Endothelial cell of umbilical vein (primary cell): ENCODE measurements at regions not wholly inside any gene's neighbourhood (a gene's known extent, or its start where the extent isn't known, plus 50 kb on each side); places are given as distances from the start of the nearest gene placed in this dataset.

Source experiments
- BruUV-seq: library from RNA; stranded (reverse); fragments of 400-500 nt; replicated peaks from 2 replicates; lab custom pipeline; 2021; lab: Mats Ljungman, UMichigan
- CTCF ChIA-PET: fragments of 300-600, 350-600 bp; sonication (Branson Sonifier 250); formaldehyde crosslinking; loops from one replicate; lab custom pipeline; 2021; ENCODE audit warnings: antibody characterized with exemption, inconsistent platforms; lab: Charles Lee
- POLR2A ChIA-PET: fragments of 300-600, 350-600 bp; sonication (Branson Sonifier 250); formaldehyde crosslinking; loops from one replicate; lab custom pipeline; 2021; ENCODE audit warnings: antibody characterized with exemption, inconsistent platforms; lab: Charles Lee
- DNase-seq: peaks from one replicate; pipeline ENCODE4 v3.0.0-alpha.2; 2011; ENCODE audit warnings: low read depth, low spot score
- FAIRE-seq: peaks from 2 replicates; lab custom pipeline; 2011; peaks lifted over from hg19 to GRCh38; lab: Jason Lieb, UNC
- H2AFZ ChIP-seq: 2 replicates; pipeline ENCODE4 v1.6.0; 2012; ENCODE audit warnings: low read depth, low read length, control low read depth, inconsistent platforms
- H3K27ac ChIP-seq: 2 replicates; pipeline ENCODE4 v1.5.1; 2011; ENCODE audit warnings: low read depth, mild to moderate bottlenecking, control low read depth, low read length, moderate library complexity; ENCODE audit not compliant: insufficient read depth
- H3K27me3 ChIP-seq, 2 experiments: 2 replicates each; pipeline versions ENCODE4 v1.6.0 to v1.6.1; 2011; ENCODE audit warnings: low read length in 2 of 2, mixed read lengths in 1 of 2; ENCODE audit not compliant: control insufficient read depth in 2 of 2, insufficient read depth in 2 of 2
- H3K36me3 ChIP-seq, 2 experiments: 2 replicates in 1 of 2; 3 replicates in 1 of 2; pipeline ENCODE4 v1.5.1; 2011; ENCODE audit warnings: low read length in 2 of 2, mild to moderate bottlenecking in 1 of 2, moderate library complexity in 1 of 2; ENCODE audit not compliant: control insufficient read depth in 2 of 2, insufficient read depth in 2 of 2; ENCODE audit errors: extremely low read depth in 1 of 2
- H3K4me1 ChIP-seq: 3 replicates; pipeline ENCODE4 v1.5.1; 2011; ENCODE audit warnings: mild to moderate bottlenecking, low read length; ENCODE audit not compliant: control insufficient read depth, insufficient read depth; ENCODE audit errors: extremely low read depth
- H3K4me2 ChIP-seq: 2 replicates; pipeline ENCODE4 v1.6.1; 2011; ENCODE audit warnings: low read length, control low read depth, mixed read lengths; ENCODE audit not compliant: insufficient read depth
- H3K4me3 ChIP-seq, 3 experiments: fragments of 200-600 bp in 1 of 3; sonication (generic), shearing (Covaris generic) in 1 of 3; replicated peaks in 1 of 3; 2 replicates each; pipeline ENCODE4 v1.5.1; 2011 to 2016; ENCODE audit warnings: control low read depth in 3 of 3, low read length in 3 of 3, mild to moderate bottlenecking in 2 of 3, inconsistent platforms in 1 of 3, low read depth in 1 of 3, moderate library complexity in 1 of 3; ENCODE audit not compliant: insufficient read depth in 1 of 3
- H3K79me2 ChIP-seq: 2 replicates; pipeline ENCODE4 v1.6.0; 2012; ENCODE audit warnings: low read length, inconsistent platforms; ENCODE audit not compliant: control insufficient read depth, insufficient read depth
- H3K9ac ChIP-seq: replicated peaks from 2 replicates; pipeline ENCODE3; 2011; ENCODE audit warnings: low read length, control low read depth; ENCODE audit not compliant: insufficient read depth; ENCODE audit errors: extremely low read depth
- H3K9me1 ChIP-seq: replicated peaks from 3 replicates; pipeline ENCODE4 v1.6.0; 2011; ENCODE audit warnings: mild to moderate bottlenecking, low read length; ENCODE audit not compliant: control insufficient read depth, insufficient read depth; ENCODE audit errors: extremely low read depth
- H3K9me3 ChIP-seq: replicated peaks from 2 replicates; pipeline ENCODE4 v1.5.1; 2012; ENCODE audit warnings: low read length, inconsistent platforms; ENCODE audit not compliant: control insufficient read depth, insufficient read depth
- H4K20me1 ChIP-seq: replicated peaks from 2 replicates; pipeline ENCODE3; 2011; ENCODE audit warnings: mild to moderate bottlenecking, low read length; ENCODE audit not compliant: control insufficient read depth, insufficient read depth; ENCODE audit errors: extremely low read depth
- EZH2 ChIP-seq: IDR thresholded peaks from 2 replicates; pipeline ENCODE4 v1.6.1; 2012; ENCODE audit warnings: borderline replicate concordance, low read depth, mild to moderate bottlenecking, moderate library complexity, low read length, inconsistent platforms; ENCODE audit not compliant: severe bottlenecking
- FOS ChIP-seq: IDR thresholded peaks from 2 replicates; pipeline ENCODE4 v1.6.1; 2011; ENCODE audit warnings: mild to moderate bottlenecking, low read length, moderate library complexity, borderline replicate concordance; ENCODE audit not compliant: insufficient read depth
- GATA2 ChIP-seq: IDR thresholded peaks from 2 replicates; pipeline ENCODE4 v1.7.0; 2011; ENCODE audit warnings: low read depth, mild to moderate bottlenecking, moderate library complexity, mixed read lengths, low read length; ENCODE audit not compliant: insufficient read length, insufficient read depth
- JUN ChIP-seq: IDR thresholded peaks from 2 replicates; pipeline ENCODE4 v1.6.1; 2011; ENCODE audit warnings: borderline replicate concordance, low read depth; ENCODE audit not compliant: insufficient read length, insufficient read depth
- MYC ChIP-seq: IDR thresholded peaks from one replicate; pipeline ENCODE4 v1.6.1; 2011; ENCODE audit warnings: mild to moderate bottlenecking, low read depth, low read length
- POLR2A ChIP-seq: IDR thresholded peaks from 2 replicates; pipeline ENCODE4 v1.6.1; 2012; ENCODE audit warnings: low read depth, mild to moderate bottlenecking, control low read depth, low read length
- POLR2AphosphoS5 ChIP-seq: IDR thresholded peaks from 2 replicates; pipeline ENCODE4 v1.6.1; 2012; ENCODE audit warnings: low read depth, mild to moderate bottlenecking, control low read depth, low read length, moderate library complexity; ENCODE audit not compliant: insufficient read depth
- dilution Hi-C: fragments of 300-500 bp; cut with MboI; formaldehyde crosslinking; loops from one replicate; pipeline ENCODE4 v1.15.0; 2019; ENCODE audit warnings: low sequenced_read_pairs; ENCODE audit not compliant: extremely low pct_ligation_motif_present
- intact Hi-C: fragments of 100-400 bp; cut with micrococcal nuclease; formaldehyde crosslinking; loops from one replicate; pipeline ENCODE4 v1.10.0; 2022
- TF ChIP-seq, protein P1 (sequence below): IDR thresholded peaks from 2 replicates; pipeline ENCODE4 v1.6.1; 2011; ENCODE audit not compliant: insufficient read depth, insufficient read length
- TF ChIP-seq, protein P2 (sequence below), 2 donors: IDR thresholded peaks; 1 replicate in 1 of 2; 2 replicates in 1 of 2; pipeline ENCODE4 v1.5.1; 2011; ENCODE audit warnings: low read length in 2 of 2, mild to moderate bottlenecking in 2 of 2, moderate library complexity in 2 of 2, control low read depth in 1 of 2, inconsistent platforms in 1 of 2, low read depth in 1 of 2; ENCODE audit not compliant: insufficient read depth in 1 of 2; ENCODE audit errors: extremely low read depth in 1 of 2

DNA sequence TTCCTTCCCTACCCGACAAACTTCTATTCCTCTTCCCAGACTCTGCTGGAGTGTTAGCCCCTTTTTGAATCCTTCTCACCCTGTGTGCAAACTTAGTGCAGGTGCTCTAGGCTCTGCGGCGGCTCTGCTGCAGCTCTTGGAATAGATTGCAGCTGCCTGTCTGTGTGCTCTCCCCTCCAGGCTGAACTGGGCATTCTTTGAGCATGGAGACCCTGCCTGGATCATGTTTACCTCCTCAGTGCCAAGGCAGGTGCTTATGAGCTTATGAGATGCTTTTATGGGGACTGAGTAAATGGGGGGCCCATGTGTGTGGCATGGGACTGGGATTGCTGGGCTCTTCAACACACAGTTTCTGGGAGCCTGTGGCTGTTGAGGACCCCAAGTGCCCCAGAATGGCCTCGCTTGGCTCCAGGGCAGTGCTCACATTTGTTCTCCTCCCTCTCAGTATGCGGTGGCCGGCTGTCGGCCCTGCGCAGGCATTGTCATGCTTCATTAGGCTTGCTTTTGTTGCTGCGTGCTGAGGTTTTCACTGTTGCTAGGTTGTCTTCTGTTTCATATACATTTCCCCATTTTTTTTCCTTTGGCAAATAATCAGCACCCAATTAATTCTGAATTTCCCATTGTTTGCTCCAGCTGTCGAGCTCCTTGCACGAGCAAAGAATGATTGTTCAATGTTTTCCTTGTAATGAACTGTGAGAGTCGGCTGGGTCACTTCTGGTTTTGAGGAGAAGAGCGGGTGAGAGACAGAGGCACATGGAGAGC is 185.5 kb upstream of the NLRP1 start:
- Histone ChIP-seq H3K27ac (no peak overlapping the region), H3K9me3 (no peaks in the 10 kb centered on the region), H3K9me1 (no peaks in the 10 kb centered on the region), H4K20me1 (no peaks in the 10 kb centered on the region), H3K4me2 (no peak overlapping the region), H2AFZ (no peak overlapping the region), H3K79me2 (no peaks in the 10 kb centered on the region), H3K4me3 (no peak overlapping the region), H3K9ac (no peak overlapping the region), H3K4me1 (no peaks in the 10 kb centered on the region), H3K36me3 (no peaks in the 10 kb centered on the region), H3K27me3 (no peaks in the 10 kb centered on the region)
- ChIA-PET POLR2A (no interaction called here), CTCF (no interaction called here)
- TF ChIP-seq FOS, result no peak
- TF ChIP-seq POLR2AphosphoS5, result no peak
- TF ChIP-seq, protein P1, sequence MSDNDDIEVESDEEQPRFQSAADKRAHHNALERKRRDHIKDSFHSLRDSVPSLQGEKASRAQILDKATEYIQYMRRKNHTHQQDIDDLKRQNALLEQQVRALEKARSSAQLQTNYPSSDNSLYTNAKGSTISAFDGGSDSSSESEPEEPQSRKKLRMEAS, result no peak
- TF ChIP-seq EZH2, result no peak
- TF ChIP-seq POLR2A, result no peak
- TF ChIP-seq MYC, result no peak
- TF ChIP-seq, protein P2, sequence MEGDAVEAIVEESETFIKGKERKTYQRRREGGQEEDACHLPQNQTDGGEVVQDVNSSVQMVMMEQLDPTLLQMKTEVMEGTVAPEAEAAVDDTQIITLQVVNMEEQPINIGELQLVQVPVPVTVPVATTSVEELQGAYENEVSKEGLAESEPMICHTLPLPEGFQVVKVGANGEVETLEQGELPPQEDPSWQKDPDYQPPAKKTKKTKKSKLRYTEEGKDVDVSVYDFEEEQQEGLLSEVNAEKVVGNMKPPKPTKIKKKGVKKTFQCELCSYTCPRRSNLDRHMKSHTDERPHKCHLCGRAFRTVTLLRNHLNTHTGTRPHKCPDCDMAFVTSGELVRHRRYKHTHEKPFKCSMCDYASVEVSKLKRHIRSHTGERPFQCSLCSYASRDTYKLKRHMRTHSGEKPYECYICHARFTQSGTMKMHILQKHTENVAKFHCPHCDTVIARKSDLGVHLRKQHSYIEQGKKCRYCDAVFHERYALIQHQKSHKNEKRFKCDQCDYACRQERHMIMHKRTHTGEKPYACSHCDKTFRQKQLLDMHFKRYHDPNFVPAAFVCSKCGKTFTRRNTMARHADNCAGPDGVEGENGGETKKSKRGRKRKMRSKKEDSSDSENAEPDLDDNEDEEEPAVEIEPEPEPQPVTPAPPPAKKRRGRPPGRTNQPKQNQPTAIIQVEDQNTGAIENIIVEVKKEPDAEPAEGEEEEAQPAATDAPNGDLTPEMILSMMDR (IDR thresholded peaks at IDR 0.05; ENCODE audit: extremely low read depth in 1 of 2, insufficient read depth in 1 of 2, low read depth in 1 of 2, low read length in 2 of 2), result no peak
- TF ChIP-seq GATA2, result no peak
- TF ChIP-seq JUN, result no peak
- no TSS peak for BruUV-seq
- DNase-seq, result peak; percentile 70
- intact Hi-C loops (no loop called here), dilution Hi-C loops (no loop called here)
- FAIRE-seq, result no peak
